B cell (primary cell): ENCODE measurements at regions not wholly inside any gene's neighbourhood (a gene's known extent, or its start where the extent isn't known, plus 50 kb on each side); places are given as distances from the start of the nearest gene placed in this dataset.

ENCODE experiments used
- ATAC-seq: fragments of 200-7000 bp; cut with Tn5 transposase; one replicate; pipeline ENCODE4 v1.10.0; 2021; ENCODE audit warnings: low read depth, mild to moderate bottlenecking, moderate number of reproducible peaks, moderate library complexity
- CTCF ChIA-PET: fragments of 350-600 bp; sonication (Branson Sonifier 250); formaldehyde crosslinking; loops from one replicate; lab custom pipeline; 2021; ENCODE audit warnings: antibody characterized with exemption, inconsistent platforms; lab: Charles Lee
- POLR2A ChIA-PET: fragments of 350-600 bp; sonication (Branson Sonifier 250); formaldehyde crosslinking; loops from one replicate; lab custom pipeline; 2021; ENCODE audit warnings: antibody characterized with exemption; lab: Charles Lee
- DNase-seq: peaks from one replicate; pipeline ENCODE4 v3.0.0; 2013
- H2AFZ ChIP-seq: 2 replicates; pipeline ENCODE4 v1.6.1; 2012; ENCODE audit warnings: mild to moderate bottlenecking, low read depth, low read length; ENCODE audit not compliant: insufficient read depth, poor library complexity, severe bottlenecking
- H3K27ac ChIP-seq, 2 donors: 1 replicate in 1 of 2; 2 replicates in 1 of 2; pipeline ENCODE4 v1.5.1; 2012 to 2013; ENCODE audit warnings: low read length in 2 of 2, mild to moderate bottlenecking in 2 of 2, moderate library complexity in 1 of 2
- H3K27me3 ChIP-seq, 4 experiments: fragments of 200-600 bp in 1 of 4; sonication (generic) in 1 of 4; replicated peaks in 1 of 4; 1 replicate in 2 of 4; 2 replicates in 2 of 4; pipeline versions ENCODE4 v1.6.1 to v1.7.0; 2013 to 2016; ENCODE audit warnings: low read length in 3 of 4, mild to moderate bottlenecking in 2 of 4, mixed read lengths in 1 of 4, moderate library complexity in 1 of 4; ENCODE audit not compliant: insufficient read depth in 4 of 4, control insufficient read depth in 3 of 4; ENCODE audit errors: control extremely low read depth in 1 of 4
- H3K36me3 ChIP-seq, 2 experiments: replicated peaks in 1 of 2; 1 replicate in 1 of 2; 2 replicates in 1 of 2; pipeline versions ENCODE4 v1.6.1 to v1.7.1; 2013; ENCODE audit warnings: low read length in 1 of 2; ENCODE audit not compliant: insufficient read depth in 2 of 2, control insufficient read depth in 1 of 2; ENCODE audit errors: control extremely low read depth in 1 of 2, extremely low read depth in 1 of 2
- H3K4me1 ChIP-seq, 2 donors: fragments of 200-600 bp in 1 of 2; sonication (generic) in 1 of 2; 1 replicate in 1 of 2; 2 replicates in 1 of 2; pipeline versions ENCODE4 v1.5.1 to v1.6.1; 2013 to 2017; ENCODE audit warnings: low read length in 2 of 2; ENCODE audit not compliant: control insufficient read depth in 2 of 2, insufficient read depth in 2 of 2
- H3K4me2 ChIP-seq: replicated peaks from 2 replicates; pipeline ENCODE3; 2012; ENCODE audit warnings: mild to moderate bottlenecking, low read depth, low read length; ENCODE audit not compliant: poor library complexity, severe bottlenecking
- H3K4me3 ChIP-seq, 5 experiments: fragments of 200-600 bp in 1 of 5; sonication (generic) in 1 of 5; 1 replicate in 3 of 5; 2 replicates in 2 of 5; pipeline versions ENCODE4 v1.5.1 to v1.7.0; 2011 to 2016; ENCODE audit warnings: low read length in 4 of 5, mild to moderate bottlenecking in 4 of 5, low read depth in 2 of 5, control low read depth in 1 of 5, moderate library complexity in 1 of 5; ENCODE audit not compliant: insufficient read depth in 1 of 5; ENCODE audit errors: control extremely low read depth in 1 of 5, extremely low read depth in 1 of 5
- H3K79me2 ChIP-seq: fragments of 200-600 bp; sonication (generic); one replicate; pipeline ENCODE4 v1.6.0; 2016; ENCODE audit warnings: low read length; ENCODE audit not compliant: control insufficient read depth, insufficient read depth
- H3K9ac ChIP-seq: fragments of 200-600 bp; sonication (generic); 2 replicates; pipeline ENCODE4 v1.6.1; 2017; ENCODE audit warnings: mild to moderate bottlenecking, low read length, moderate library complexity
- H3K9me3 ChIP-seq, 3 donors: one replicate each; pipeline versions ENCODE4 v1.6.1 to v1.7.1; 2013; ENCODE audit warnings: low read length in 2 of 3; ENCODE audit not compliant: control insufficient read depth in 2 of 3, insufficient read depth in 1 of 3; ENCODE audit errors: control extremely low read depth in 1 of 3
- H4K20me1 ChIP-seq: 2 replicates; pipeline ENCODE4 v1.6.0; 2012; ENCODE audit warnings: mild to moderate bottlenecking, low read length; ENCODE audit not compliant: insufficient read depth, control insufficient read depth, poor library complexity, severe bottlenecking
- H3K27ac Mint-ChIP-seq: one replicate; pipeline ENCODE4 v1.8.0; 2021; ENCODE audit warnings: mixed read lengths
- H3K27me3 Mint-ChIP-seq: one replicate; pipeline ENCODE4 v1.8.0; 2021; ENCODE audit warnings: mixed read lengths
- H3K4me1 Mint-ChIP-seq: one replicate; pipeline ENCODE4 v1.8.0; 2021; ENCODE audit warnings: mixed read lengths
- H3K4me3 Mint-ChIP-seq: one replicate; pipeline ENCODE4 v1.8.0; 2021; ENCODE audit warnings: mixed read lengths
- H3K9me3 Mint-ChIP-seq: one replicate; pipeline ENCODE4 v1.8.0; 2022; ENCODE audit warnings: mixed read lengths; ENCODE audit not compliant: insufficient read depth
- CTCF ChIP-seq: fragments of 200-600 bp; IDR thresholded peaks from one replicate; pipeline ENCODE4 v1.8.0; 2022; ENCODE audit warnings: antibody characterized with exemption, mild to moderate bottlenecking
- EZH2 ChIP-seq: IDR thresholded peaks from 2 replicates; pipeline ENCODE4 v1.6.1; 2012; ENCODE audit warnings: borderline replicate concordance, low read depth, mild to moderate bottlenecking, moderate library complexity, low read length; ENCODE audit not compliant: insufficient read depth, poor library complexity, severe bottlenecking
- WGBS: methylation state at CpG from one replicate; pipeline ENCODE4 v1.1.5; 2013; ENCODE audit warnings: missing lambda C conversion rate; ENCODE audit not compliant: insufficient coverage; 5-methylcytosine and 5-hydroxymethylcytosine counted together
- intact Hi-C: fragments of 100-400 bp; cut with micrococcal nuclease; formaldehyde crosslinking; loops from one replicate; pipeline ENCODE4 v1.10.0; 2022

GRCh38 chr18:76260941-76261472 is 234.0 kb downstream of the ZNF516 start:
- no peaks in the 10 kb centered on the region for H3K36me3 ChIP-seq
- no peak overlapping the region for H2AFZ ChIP-seq
- peaks cover 0 to 4% (median 0%) of the 10 kb centered on the region in 3 donors for H3K9me3 ChIP-seq
- H3K27me3 ChIP-seq = no peaks in the 10 kb centered on the region
- H3K79me2 ChIP-seq = no peaks in the 10 kb centered on the region
- H3K9me3 Mint-ChIP-seq = no peaks in the 10 kb centered on the region
- no peak overlapping the region for H3K4me3 ChIP-seq
- no peaks in the 10 kb centered on the region for H4K20me1 ChIP-seq
- intact Hi-C loops = no loop called here
- H3K4me1 Mint-ChIP-seq = peaks cover 2% of the 10 kb centered on the region
- TF ChIP-seq EZH2 = no peak
- TF ChIP-seq CTCF = no peak
- ChIA-PET POLR2A (no interaction called here), CTCF (no interaction called here)
- no peak for ATAC-seq
- no peak overlapping the region for H3K4me2 ChIP-seq
- H3K9ac ChIP-seq = no peak overlapping the region
- no peak overlapping the region for H3K4me3 Mint-ChIP-seq
- no peak overlapping the region for H3K27ac Mint-ChIP-seq
- no peaks in the 10 kb centered on the region for H3K4me1 ChIP-seq
- no peaks in the 10 kb centered on the region for H3K27me3 Mint-ChIP-seq
- DNase-seq = no peak
- 92% methylated on average over 10 of the region's 16 CpGs for WGBS
- H3K27ac ChIP-seq = no peak overlapping the region

GRCh38 chr18:76259711-76260110 is 235.3 kb downstream of the ZNF516 start:
- Histone ChIP-seq H3K27ac (no peak overlapping the region), H3K79me2 (no peaks in the 10 kb centered on the region), H3K4me2 (no peak overlapping the region), H3K27me3 (no peaks in the 10 kb centered on the region), H3K4me1 (no peaks in the 10 kb centered on the region), H3K9ac (no peak overlapping the region), H4K20me1 (no peaks in the 10 kb centered on the region), H3K36me3 (no peaks in the 10 kb centered on the region), H3K4me3 (no peak overlapping the region), H2AFZ (no peak overlapping the region), H3K9me3 (peaks cover 0 to 4% (median 0%) of the 10 kb centered on the region in 3 donors)
- WGBS = 97% methylated on average over 5 of the region's 11 CpGs
- Mint-ChIP-seq H3K27ac (no peak overlapping the region), H3K9me3 (no peaks in the 10 kb centered on the region), H3K27me3 (no peaks in the 10 kb centered on the region), H3K4me1 (no peaks in the 10 kb centered on the region), H3K4me3 (no peak overlapping the region)
- no peak for DNase-seq
- ChIA-PET CTCF (no interaction called here), POLR2A (no interaction called here)
- ATAC-seq = no peak
- TF ChIP-seq EZH2 (no peak), CTCF (no peak)
- intact Hi-C loops = no loop called here
